ENCODE measurements at regions not wholly inside any gene's neighbourhood (a gene's known extent, or its start where the extent isn't known, plus 50 kb on each side); places are given as distances from the start of the nearest gene placed in this dataset.
"Not testable (repeated sequence)": the region's sequence is repeated elsewhere in the genome, so short reads cannot be mapped to it uniquely, and the experiment has no call there.

DNA sequence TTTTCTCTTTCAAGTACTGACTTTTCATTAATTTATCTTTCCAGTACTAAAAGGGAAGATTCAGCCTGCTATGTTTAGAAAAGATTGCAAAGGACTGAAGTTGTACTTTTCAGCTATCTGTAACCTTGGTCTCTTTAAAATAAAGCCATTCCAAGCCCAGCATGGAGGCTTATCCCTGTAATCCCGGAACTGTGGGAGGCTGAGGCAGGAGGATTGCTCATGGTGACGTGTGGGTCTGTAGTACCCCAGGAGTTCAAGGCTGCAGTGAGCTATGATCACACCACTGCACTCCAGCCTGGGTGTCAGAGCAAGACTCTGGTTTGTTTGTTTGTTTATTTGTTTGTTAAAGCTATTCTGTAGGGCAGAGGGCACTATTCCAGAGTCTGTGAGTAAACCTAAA is 50.6 kb upstream of the TMEM170B start:
- DNase-seq: no peak

DNA sequence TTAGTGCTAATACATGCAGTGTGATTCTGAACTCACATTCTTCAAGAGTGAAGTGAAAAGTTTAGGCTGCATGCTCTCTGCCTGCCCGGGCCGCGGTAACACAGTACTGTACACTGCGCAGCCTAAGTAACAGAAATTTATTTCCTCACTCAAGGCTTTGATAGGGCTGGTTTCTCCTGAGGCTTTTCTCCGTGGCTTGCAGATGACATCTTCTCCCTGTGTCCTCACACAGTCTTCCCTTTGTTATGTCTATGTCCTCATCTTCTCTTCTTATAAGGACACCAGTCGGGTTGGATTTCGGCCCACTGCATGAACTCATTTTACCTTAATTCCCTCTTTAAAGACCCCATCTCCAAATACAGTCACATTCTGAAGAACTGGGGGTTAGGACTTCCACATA is 51.1 kb upstream of the TMEM170B start:
- no peak for DNase-seq

DNA sequence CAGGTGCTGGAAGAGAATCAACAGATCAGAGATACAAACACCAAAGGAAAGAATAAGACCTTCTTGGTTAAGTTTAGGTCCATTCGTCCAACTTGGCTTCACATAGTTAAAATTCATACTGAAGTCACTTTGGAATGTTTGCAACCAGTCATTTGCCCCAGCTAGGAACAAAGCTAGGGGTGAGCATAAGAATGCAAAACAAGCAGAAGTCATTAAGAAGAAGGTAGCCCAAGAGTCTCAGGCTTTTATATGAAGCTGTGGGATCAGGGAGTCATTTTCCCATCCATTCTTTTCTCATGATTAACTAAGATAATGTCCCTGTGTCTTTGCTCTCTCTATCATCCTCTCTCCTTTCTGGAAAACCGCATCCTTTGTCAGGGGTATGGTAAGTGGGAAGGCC is 51.5 kb upstream of the TMEM170B start:
- DNase-seq: peak; percentile 9

DNA sequence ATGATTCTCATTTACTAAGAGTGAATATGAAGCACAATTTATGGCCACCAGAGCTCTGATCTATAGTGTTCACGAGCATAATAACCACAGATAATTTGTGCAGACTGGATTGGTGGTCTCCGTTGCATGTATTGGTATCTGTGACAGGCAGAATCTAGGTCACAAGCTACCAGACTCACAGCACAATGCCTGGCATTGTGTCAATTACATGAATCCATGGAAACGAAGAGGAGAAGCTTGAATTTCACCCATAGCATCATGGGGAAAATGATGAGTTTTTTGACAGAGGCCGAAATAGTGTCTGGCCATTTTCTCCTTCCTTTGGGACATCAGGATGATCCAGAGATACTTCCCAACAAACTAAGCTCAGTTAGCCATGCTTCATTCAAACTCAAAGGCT is 52.3 kb upstream of the TMEM170B start:
- no peak for DNase-seq

DNA sequence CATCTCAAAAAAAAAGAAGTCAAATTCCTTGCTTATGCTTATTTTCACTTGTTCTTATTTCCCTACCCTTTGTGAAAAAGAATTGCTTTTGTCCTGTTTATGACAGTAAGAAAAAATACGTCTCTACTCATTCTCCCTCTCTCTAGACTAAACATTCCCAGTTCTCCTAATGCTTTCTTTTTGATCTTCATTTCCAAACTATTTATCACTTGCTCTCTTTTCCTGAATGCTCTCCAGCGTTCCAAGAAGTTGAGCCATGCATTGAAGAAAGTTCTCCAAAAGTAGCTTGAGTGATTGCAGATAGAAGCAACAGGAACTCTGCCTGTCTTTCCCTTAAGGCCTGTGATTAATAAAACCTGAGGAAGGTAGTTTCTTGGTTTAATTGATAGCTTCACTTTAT is 53.1 kb upstream of the TMEM170B start:
- peak; percentile 45 for DNase-seq

DNA sequence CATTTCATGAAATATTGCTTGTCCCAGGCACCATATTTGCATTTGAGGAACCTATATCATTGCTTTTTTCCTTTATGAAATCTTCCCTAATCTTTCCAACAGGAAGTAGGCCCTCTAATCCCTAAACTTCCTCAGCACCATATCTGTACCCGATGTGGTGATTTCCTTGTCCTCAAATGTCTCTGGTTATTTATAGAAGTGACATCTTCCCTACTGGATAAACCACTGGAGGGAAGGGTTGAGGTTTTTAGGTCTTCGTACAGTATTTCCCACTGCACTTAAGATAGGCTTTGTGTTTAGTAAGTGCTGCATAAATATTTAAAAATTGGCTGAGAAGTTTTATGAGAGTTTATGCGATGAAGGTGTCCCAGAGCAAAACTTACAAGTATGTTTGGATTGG is 54.9 kb upstream of the TMEM170B start:
- no peak for DNase-seq

DNA sequence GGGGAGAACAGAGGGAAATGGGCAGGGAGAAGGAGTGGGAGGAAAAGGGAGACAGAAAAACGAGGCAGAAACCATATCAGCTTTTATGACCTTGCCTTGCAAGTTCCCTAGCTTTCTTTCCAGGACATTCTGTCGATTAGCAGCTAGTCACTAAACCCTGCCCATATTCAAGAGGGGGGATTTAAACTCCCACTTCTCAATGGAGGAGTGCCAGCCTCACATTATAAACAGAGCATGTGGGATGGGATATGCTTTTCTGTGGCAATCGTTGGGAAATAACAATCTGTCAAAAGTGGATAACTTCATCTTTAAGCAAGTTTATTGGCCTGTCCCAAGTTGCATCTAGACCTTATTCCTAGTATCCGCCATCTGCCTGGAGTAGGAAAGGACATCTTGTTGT is 57.0 kb upstream of the TMEM170B start:
- DNase-seq: no peak

DNA sequence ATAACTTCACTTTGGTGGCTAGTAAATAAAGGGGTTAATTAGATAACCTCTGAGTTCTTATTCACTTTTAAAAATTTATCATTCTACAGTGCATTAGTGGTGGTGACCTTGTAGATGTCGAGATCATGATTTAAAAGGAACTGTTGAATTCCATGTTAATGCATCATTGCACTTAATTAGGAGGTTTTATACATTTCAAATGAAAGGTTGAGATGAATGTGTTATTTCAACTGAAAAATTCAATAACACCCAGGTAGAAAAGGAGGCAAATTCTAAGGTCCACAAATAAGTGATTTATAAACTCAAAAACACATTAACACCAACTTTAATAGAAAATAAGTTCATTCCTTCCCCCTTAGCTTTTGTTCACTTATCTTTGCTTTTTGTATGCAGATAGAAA is 58.3 kb upstream of the TMEM170B start:
- DNase-seq: no peak

DNA sequence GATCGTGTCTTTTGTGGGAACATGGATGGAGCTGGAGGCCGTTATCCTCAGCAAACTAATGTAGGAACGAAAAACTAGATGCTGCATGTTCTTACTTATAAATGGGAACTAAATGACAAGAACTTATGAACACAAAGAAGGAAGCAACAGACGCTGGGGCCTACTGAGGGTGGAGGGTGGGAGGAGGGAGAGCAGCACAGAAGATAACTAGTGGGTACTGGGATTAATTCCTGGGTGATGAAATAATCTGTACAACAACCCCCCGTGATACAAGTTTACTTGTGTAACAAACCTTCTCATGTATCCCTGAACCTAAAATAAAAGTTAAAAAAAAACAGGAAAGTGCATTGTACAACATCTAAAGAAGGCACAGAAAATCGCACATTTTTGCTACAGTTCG is 59.0 kb upstream of the TMEM170B start:
- no peak for DNase-seq

DNA sequence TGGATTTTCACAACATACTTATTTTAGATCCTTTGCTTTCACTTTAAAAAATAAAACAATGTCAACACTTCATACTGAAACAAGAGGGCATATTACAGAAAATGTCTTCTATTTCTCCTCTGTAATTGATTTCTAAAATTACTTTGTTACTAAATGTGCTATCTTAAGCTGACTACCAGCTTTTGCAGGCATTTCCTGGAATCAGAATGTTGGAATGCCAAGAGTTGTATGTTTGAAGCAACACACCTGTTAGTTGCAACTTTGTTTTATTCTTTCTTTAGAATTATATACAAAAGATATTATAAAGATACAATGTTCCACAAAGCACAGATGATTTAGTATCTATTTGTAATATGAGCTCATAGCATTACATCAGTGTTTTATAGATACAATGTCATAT is 62.5 kb upstream of the TMEM170B start:
- DNase-seq: no peak

DNA sequence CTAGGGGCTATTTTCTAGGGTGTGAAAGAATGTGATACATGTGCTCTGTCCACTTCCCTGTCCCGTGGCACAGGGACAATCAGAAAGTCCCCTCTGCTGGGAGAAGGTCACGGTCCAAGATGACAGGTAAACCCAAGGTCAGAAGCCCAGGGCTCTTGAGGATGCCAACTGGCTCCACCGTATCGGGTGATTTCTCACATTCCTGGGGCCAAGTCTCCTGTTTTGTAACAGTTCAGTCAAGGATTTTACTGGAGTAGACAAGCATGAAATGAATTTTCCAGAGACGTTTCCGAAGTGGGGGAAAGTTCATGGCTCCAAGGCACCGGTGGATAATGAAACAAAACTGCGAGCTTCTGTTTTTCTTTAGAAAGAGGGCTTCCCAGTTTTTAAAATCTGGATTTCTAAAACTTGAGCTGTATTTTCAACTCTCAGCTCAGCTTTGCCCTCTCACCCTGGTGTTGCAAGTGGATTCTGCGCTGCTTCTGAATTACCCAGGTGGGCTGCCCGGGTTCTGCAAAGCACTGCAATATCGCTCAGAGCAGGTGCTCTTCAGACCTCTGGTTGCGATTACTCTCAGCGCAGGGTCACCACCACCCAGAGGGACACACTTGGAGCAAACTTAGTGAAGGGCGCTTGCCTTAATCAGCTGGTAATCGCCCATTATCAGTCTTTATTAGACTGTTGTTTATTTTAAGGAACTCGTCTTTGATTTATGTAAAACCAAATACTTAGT is 64.4 kb upstream of the TMEM170B start:
- peak; percentile 25 for DNase-seq

DNA sequence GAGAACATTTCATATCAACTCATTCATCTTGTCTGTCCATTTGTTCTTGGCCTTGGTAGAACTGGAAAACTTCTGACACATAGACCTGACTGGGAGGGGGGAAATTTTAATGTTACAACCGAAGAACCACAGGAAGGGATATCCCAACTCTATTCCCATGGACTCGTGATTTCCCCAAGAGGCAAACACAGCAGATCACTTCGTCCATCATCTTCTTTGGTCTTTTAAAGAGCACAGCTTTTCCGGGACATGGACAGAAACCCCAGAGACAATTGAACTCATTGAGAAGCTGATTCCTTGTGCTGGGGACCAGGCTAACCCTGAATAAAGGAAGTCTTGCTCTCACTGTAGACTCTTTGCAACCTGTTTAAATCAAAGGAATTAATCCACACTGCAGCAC is 66.3 kb upstream of the TMEM170B start:
- no peak for DNase-seq

DNA sequence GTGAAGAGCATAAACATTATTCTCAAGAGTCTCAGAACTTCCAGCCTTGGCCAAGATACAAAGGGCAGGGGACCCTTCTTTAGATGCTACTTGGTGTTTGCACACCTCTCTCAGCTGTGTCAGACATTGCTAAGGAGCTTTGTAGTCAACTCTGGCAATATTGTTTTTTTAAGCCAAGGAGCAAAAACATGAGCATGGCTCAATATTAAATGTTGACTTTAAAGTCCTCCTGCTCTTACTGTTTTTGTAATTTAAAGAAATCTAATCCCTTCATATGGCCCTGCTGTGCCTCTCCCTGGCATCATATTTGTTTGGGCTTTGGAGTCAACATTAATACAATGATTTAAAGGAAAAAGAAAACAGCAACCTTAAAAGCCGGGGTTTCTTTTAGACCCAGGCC is 67.9 kb upstream of the TMEM170B start:
- DNase-seq: no peak

DNA sequence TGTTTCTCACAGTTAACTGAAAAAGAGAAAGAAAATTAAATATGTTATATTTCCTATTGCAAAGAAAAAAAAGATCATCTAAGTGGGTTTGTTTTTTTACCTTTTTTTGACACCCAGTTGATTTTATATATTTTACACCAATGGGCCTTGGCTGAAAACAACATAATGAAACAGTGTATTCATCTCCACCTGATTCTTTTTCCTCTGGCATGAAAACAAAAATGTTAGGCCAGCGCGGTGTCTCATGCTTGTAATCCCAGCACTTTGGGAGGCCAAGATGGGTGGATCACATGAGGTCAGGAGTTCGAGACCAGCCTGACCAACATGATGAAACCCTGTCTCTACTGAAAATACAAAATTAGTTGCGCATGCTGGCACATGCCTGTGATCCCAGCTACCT is 69.3 kb upstream of the TMEM170B start:
- DNase-seq: not testable (repeated sequence)

DNA sequence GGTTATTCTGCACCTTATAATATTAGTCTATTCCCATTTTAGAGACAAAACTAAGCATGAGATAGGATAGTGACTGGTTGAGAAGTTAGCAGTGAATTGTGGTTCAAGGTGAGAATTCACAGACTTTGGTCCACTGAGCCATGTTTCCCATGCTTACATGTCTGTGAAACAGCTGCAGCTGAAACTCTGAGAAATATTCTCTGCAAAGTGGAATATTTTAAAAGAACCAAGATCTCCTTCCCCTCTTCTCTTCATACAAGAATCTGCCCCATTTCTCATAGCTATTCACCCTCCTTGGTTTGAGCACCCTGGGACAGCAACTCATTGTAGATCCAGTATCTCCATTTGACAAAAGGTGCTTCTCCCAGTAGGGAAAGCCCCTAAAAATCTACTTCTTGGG is 70.2 kb upstream of the TMEM170B start:
- DNase-seq: no peak

DNA sequence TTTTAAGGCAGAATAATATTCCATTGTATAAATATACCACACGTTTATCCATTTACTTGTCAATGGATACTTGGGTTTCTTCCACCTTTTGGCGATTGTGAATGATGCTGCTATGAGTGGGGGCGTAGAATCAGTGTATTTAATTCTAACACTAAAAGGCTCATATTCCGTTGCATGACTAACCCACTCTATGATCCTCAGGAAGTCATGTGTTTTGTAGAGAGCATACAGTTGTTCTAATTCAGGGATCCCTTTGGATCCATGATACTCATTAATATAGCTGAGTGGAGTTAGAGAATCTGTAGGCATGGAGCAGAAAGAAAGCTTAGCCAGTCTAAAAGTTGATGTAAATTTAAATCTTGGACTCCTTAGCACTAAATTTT is 74.2 kb upstream of the TMEM170B start:
- no peak for DNase-seq

DNA sequence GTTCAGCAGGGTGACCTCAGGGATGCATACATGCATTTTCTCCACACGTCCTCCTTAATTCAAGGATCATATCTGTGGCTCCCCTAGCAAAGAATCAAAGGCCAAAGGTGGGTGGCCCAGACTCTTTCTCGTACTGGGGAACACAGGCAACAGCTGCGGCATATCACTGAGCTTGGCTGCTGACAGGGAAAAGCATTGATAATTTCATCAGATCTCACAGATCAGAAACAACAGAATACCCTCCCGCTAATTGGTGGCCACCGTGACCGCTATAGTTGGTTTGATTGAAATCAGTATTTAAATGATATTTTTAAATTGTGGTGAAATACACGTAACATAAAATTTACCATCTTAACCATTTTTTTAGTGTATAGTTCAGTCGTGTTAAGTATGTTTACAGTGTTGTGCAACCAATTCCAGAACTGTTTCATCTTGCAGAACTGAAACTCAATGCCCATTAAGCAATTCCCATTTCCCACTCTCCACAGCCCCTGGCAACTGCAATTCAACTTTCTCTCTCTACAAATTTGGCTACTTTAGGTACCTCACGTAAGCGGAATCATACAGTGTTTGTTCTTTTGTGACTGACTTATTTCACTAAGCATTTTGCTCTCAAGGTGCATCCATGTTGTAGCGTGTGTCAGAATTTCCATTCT is 74.7 kb upstream of the TMEM170B start:
- DNase-seq: no peak

DNA sequence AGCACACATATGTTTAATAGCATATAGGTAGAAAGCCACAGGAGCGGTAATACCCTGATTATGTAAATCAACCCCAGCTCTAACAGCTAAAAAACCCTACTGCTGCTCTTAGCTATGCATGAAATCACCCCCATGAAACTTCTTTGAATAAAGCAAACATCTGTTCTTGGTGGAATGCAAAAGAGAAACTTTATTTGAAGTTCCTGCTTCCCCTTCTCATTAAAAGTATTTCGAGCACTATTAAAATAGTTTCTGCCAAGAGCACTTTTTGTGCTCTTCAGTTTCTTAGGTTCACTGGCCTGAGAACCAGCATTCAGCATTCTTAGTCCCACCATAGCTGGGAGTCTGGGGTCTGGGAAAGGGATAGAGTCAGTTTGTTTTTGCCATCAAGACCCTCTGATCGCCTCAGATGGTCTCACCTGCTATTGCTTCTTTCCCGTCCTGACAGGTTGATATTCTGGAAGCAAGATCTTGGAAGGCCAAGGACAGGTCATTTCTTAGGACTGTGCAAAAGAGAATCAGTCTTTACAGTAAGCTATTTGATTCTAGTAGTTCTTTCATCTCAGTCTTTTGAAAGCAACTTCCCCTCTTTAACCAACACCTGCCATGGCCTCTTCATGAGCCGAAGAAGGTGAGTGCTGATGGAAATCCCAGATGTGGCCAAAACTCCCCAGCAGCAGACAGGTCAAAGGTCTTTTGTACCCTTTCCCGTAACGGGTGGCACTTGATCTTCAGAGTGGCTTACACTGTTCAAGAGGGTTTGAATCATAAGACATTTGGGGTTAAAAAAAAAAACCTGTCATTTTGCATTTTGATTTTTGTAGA is 76.5 kb upstream of the TMEM170B start:
- DNase-seq: no peak

DNA sequence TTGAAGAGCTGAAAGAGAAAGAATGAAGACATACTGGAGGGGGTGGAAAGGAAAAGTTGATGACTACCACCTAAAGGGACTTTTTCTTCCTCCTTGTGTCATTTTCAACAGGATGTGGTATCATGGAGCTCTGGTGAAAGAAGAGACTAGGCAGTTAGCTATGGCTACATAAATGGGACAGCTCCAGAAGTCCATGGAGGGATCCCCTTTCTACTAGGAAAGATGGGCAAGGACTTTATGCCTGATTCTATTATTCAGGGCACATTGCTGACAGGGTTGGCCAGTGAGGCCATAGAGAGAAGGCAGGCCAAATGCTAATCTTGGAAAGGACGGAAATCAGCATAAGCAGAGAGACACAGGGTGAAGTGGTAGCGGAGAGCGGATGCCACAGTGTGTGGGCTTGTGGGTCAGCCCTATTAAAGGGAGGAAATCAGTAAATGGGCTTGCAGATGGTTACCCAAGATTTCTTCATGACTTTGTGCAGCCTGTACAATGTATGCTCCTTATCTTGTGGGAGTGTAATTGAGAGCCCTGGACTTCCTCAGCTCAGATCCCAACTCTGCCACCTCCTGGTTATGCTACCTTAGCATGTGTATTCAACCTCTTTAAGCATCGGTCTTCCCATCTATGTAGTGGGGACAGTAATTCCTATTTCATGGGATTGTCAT is 77.4 kb upstream of the TMEM170B start:
- peak; percentile 30 for DNase-seq

DNA sequence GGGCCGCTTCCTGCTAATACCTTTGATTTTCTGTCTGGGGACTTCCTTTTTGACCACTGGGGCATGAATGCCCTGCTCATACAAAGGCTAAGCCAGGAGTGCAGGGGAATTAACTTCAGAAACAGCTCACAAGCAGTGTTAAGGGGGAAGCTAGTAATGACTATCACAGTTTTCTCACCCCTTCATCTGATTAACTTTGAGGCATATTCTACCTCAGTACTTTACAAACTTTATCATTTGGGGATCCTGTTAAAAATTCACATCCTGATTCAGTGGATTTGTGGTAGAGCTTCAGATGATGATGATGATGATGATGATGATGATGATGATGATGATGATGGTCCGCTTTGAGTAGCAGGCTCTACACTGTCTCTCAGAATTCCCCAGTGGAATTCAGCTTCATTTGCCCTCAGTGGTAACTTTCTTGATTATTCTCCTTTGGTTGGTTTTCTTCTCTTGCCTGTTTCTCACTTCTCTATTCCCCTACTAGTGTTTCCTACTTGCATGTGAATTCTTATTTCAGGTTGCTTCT is 78.4 kb upstream of the TMEM170B start:
- DNase-seq: no peak

DNA sequence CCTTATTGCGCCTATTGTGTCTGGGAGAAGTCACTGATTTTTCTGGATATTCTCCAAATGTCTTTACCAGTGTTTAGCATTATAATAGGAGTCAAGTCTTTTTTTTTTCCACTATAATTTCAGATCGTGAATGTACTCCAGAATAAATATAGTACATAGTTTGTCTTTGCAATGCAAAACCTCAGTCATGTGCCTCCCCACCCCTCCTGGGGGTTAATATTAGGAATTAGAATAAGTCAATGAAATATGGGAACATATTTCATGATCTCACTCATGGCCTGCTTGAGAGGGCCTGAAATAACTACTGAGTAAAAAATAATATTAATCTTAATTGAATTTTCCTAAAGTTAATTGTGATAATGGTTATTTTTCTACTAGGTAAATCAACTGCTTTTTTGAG is 79.0 kb upstream of the TMEM170B start:
- DNase-seq: no peak

DNA sequence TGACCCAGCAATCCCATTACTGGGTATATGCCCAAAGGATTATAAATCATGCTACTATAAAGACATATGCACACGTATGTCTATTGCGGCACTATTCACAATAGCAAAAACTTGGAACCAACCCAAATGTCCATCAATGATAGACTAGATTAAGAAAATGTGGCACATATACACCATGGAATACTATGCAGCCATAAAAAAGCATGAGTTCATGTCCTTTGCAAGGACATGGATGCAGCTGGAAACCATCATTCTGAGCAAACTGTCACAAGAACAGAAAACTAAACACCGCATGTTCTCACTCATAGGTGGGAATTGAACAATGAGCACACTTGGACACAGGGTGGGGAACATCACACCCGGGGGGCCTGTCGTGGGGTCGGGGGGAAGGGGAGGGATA is 80.1 kb upstream of the TMEM170B start:
- DNase-seq: not testable (repeated sequence)

DNA sequence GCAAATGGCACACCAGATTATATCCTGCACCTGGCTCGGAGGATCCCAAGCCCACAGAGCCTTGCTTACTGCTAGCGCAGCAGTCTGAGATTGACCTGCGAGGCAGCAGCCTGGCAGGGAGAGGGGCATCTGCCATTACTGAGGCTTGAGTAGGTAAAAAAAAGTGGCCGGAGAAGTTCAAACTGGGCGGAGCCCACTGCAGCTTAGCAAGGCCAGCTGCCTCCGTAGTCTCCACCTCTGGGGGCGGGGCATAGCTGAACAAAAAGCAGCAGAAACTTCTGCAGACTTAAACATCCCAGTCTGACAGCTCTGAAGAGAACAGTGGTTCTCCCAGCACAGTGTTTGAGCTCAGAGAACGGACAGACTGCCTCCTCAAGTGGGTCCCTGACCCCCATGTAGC is 85.4 kb upstream of the TMEM170B start:
- DNase-seq: not testable (repeated sequence)
